ENCODE measurements at regions not wholly inside any gene's neighbourhood (a gene's known extent, or its start where the extent isn't known, plus 50 kb on each side); places are given as distances from the start of the nearest gene placed in this dataset.

- H3K9me3 Mint-ChIP-seq: peaks cover 5% of the 10 kb centered on the region
- TF ChIP-seq CTCF (conservative IDR thresholded peaks at IDR 0.05): no peak
- peak overlapping the region; percentile 28 for H3K27ac Mint-ChIP-seq
- no peak for DNase-seq (ENCODE audit: extremely low spot score, unreplicated experiment)
- H3K36me3 Mint-ChIP-seq: no peaks in the 10 kb centered on the region
- no peaks in the 10 kb centered on the region for H3K4me1 Mint-ChIP-seq (ENCODE audit: unreplicated experiment)
- H3K27me3 Mint-ChIP-seq: no peaks in the 10 kb centered on the region
- no peak overlapping the region for H3K4me3 Mint-ChIP-seq
Observed at GRCh38 chr2:137769406-137769805, 194.9 kb upstream of the HNMT start.

GRCh38 chr2:137770166-137770565, 194.1 kb upstream of the HNMT start:
- TF ChIP-seq CTCF (conservative IDR thresholded peaks at IDR 0.05): no peak
- Mint-ChIP-seq H3K27me3 (no peaks in the 10 kb centered on the region), H3K36me3 (no peaks in the 10 kb centered on the region), H3K9me3 (peaks cover 5% of the 10 kb centered on the region), H3K27ac (no peak overlapping the region), H3K4me3 (no peak overlapping the region), H3K4me1 (ENCODE audit: unreplicated experiment) (no peaks in the 10 kb centered on the region)
- no peak for DNase-seq (ENCODE audit: extremely low spot score, unreplicated experiment)

GRCh38 chr2:137771064-137771463, 193.2 kb upstream of the HNMT start:
- peaks cover 5% of the 10 kb centered on the region for H3K9me3 Mint-ChIP-seq
- no peak overlapping the region for H3K4me3 Mint-ChIP-seq
- no peak for DNase-seq (ENCODE audit: extremely low spot score, unreplicated experiment)
- peaks cover 3% of the 10 kb centered on the region for H3K4me1 Mint-ChIP-seq (ENCODE audit: unreplicated experiment)
- H3K36me3 Mint-ChIP-seq: no peaks in the 10 kb centered on the region
- no peak overlapping the region for H3K27ac Mint-ChIP-seq
- H3K27me3 Mint-ChIP-seq: no peaks in the 10 kb centered on the region
- no peak for TF ChIP-seq CTCF (conservative IDR thresholded peaks at IDR 0.05)

GRCh38 chr2:137772451-137772850, 191.8 kb upstream of the HNMT start:
- H3K4me1 Mint-ChIP-seq (ENCODE audit: unreplicated experiment): peaks cover 3% of the 10 kb centered on the region
- no peaks in the 10 kb centered on the region for H3K36me3 Mint-ChIP-seq
- peaks cover 5% of the 10 kb centered on the region for H3K9me3 Mint-ChIP-seq
- no peaks in the 10 kb centered on the region for H3K27me3 Mint-ChIP-seq
- no peak overlapping the region for H3K27ac Mint-ChIP-seq
- no peak overlapping the region for H3K4me3 Mint-ChIP-seq
- TF ChIP-seq CTCF (conservative IDR thresholded peaks at IDR 0.05): no peak
- DNase-seq (ENCODE audit: extremely low spot score, unreplicated experiment): no peak

- H3K27me3 Mint-ChIP-seq: no peaks in the 10 kb centered on the region
- no peaks in the 10 kb centered on the region for H3K36me3 Mint-ChIP-seq
- no peak overlapping the region for H3K4me3 Mint-ChIP-seq
- peak overlapping the region; percentile 17 for H3K27ac Mint-ChIP-seq
- no peak for DNase-seq (ENCODE audit: extremely low spot score, unreplicated experiment)
- no peak for TF ChIP-seq CTCF (conservative IDR thresholded peaks at IDR 0.05)
- peaks cover 3% of the 10 kb centered on the region for H3K4me1 Mint-ChIP-seq (ENCODE audit: unreplicated experiment)
- H3K9me3 Mint-ChIP-seq: peaks cover 5% of the 10 kb centered on the region
Observed at GRCh38 chr2:137775529-137775928, 188.7 kb upstream of the HNMT start.

- H3K9me3 Mint-ChIP-seq: peaks cover 5% of the 10 kb centered on the region
- no peak for DNase-seq (ENCODE audit: extremely low spot score, unreplicated experiment)
- no peak overlapping the region for H3K4me3 Mint-ChIP-seq
- TF ChIP-seq CTCF (conservative IDR thresholded peaks at IDR 0.05): no peak
- no peaks in the 10 kb centered on the region for H3K27me3 Mint-ChIP-seq
- no peaks in the 10 kb centered on the region for H3K36me3 Mint-ChIP-seq
- H3K4me1 Mint-ChIP-seq (ENCODE audit: unreplicated experiment): peaks cover 3% of the 10 kb centered on the region
- no peak overlapping the region for H3K27ac Mint-ChIP-seq
Observed at GRCh38 chr2:137776697-137777096, 187.6 kb upstream of the HNMT start.

Measured in type B pancreatic cell (in vitro differentiated cells).